UCSD-AML1 (cell line): ENCODE measurements at regions not wholly inside any gene's neighbourhood (a gene's known extent, or its start where the extent isn't known, plus 50 kb on each side); places are given as distances from the start of the nearest gene placed in this dataset.
A peak's percentile ranks its signal among the peaks of the same experiment; 100 is the strongest.

Experiments used
- DNase-seq: peaks from one replicate; lab custom pipeline; 2025; ENCODE audit not compliant: unreplicated experiment; lab: John Stamatoyannopoulos, UW

GRCh38 chr6:33868141-33868540, 64.3 kb upstream of the MLN start:
- no peak for DNase-seq

DNA sequence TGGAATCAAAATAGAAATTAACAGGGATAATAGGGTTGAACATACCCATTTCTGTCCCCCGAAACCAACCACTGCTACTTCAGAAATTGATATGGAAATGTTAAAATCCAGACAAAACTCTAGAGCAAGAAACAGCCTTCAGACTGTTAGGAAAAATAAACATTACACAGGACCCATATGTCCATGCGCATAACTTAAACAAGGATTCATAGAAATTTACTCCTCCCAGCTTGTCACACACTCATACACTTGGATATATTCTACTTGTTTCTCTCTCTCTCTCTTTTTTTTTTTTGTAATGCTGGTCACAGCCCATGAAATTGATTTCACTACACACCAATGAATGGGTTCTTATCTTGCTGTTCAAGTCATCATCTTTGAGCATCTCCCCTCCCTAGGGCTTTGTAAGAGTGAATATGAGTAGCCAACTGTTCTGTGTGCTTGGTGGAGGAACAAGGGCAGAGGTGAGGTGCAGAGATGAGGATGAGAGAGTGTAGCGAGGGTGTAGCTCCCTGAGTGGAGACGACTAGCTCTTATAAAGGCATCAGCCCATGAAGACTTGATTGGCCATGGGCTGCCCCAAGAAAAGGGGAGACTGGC, 61.8 kb upstream of the MLN start:
- no peak for DNase-seq

GRCh38 chr6:33863723-33864440, 60.1 kb upstream of the MLN start:
- no peak for DNase-seq

GRCh38 chr6:33863084-33863483, 59.3 kb upstream of the MLN start:
- no peak for DNase-seq

GRCh38 chr6:33862536-33862935, 58.7 kb upstream of the MLN start:
- DNase-seq = no peak

DNA sequence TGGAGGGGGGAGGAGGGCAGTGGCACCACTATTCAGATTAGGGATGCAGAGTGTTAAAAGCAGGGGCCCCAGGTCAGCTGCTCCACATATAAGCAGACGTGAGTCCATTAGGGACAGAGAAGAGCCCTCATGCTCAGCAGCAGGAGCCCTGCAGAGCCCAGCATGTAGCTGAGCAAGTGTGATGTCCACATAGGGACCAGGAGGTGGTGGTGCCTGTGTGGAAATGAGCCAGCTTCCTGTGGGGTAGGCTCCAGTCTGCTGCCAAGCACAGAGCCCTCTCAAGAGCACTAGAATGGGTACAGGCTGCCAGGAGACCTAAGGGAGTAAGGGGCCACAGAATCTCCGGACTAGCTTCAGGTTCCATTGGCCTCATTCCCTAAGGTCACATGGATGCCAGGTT, 57.9 kb upstream of the MLN start:
- peak; percentile 41 for DNase-seq

DNA sequence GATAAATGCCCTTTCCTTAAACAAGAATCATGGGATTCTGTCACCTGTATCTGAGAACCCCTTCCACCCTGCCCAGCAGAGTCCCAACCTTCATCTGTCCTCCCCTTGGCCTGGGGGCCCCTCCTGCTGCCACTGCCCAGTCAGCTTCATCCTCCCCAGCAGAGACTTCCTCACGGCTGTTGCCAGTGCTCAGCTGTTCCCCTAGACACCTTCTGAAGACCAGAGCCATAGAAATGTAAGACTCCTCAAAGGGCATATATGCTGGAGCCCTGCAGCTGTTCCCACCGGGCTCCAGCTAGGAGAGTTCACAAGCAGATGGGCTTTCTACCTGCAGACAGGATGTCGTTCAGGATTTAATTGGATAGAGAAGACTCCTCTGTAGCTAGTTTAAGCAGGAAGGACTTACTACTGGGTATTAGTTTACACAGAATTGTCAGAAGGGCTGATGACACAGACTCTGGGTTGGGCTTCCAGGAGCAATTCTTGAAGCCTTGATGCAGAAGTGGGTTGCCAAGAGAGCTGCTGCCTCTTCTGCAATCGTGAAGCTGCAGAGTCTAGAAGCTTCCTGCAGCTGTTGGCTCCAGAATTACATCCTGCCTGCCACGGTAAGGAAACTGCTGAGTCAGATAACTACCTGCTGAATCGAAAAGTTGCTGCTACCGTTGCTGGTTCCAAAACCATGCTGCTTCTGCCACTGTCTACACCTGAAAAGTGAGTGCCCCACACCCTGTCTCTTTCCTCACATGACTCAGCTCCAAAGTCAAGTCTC, 57.1 kb upstream of the MLN start:
- peak; percentile 58 for DNase-seq

DNA sequence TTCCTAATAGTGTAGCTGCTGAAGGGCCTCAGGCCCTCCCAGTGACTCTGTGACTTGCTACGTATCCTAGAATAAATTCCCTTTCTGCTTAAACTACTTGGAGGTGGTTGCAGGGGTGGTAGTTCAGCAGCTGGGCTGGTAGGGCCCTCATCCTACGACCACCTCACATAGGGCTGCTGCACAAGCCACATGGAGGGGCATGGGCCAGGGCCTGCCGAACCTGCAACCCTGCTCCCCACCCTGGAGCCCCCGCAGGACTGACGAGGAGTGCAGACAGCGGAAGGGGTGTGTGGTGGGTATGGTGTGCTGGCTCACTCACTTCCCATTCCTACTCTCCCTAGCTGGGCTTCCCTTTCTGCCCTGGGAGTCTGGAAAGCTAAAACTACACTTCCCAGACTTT, 56.2 kb upstream of the MLN start:
- DNase-seq = no peak

DNA sequence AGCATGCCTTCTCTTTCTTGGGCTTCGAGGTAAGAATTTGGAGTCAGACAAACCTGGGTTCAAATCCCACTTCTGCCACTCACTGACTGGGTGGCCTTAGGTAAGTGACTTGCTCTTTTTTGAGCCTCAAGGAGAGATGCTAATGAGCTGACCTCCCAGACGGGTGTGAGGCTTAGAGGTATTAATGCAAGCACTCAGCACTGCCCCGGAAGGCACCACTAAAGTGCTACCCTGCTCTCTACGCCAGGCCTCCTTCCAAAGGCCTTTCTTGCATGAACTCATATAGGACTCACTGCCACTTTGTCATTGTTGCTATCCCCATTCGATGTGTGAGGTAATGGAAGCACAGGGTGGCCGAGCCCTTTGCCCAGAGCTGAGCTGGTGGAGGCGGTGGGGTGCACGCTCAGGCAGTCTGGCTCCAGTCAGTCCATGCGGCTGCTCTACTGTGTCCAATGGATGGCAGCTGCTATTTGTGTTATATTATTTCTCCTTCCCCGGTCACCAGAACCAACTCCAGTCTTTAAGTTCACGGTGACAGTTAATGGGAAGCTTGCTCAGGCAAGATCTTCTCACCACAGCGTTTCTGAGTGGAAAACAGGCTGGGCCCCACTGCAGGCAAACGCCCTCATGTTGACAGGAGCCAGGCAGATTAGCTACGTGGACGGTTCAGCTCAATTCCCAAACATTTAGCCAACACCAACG, 55.2 kb upstream of the MLN start:
- no peak for DNase-seq

GRCh38 chr6:33857932-33858475, 54.2 kb upstream of the MLN start:
- DNase-seq = peak; percentile 45

GRCh38 chr6:33857093-33857931, 53.5 kb upstream of the MLN start:
- peak; percentile 45 for DNase-seq

DNA sequence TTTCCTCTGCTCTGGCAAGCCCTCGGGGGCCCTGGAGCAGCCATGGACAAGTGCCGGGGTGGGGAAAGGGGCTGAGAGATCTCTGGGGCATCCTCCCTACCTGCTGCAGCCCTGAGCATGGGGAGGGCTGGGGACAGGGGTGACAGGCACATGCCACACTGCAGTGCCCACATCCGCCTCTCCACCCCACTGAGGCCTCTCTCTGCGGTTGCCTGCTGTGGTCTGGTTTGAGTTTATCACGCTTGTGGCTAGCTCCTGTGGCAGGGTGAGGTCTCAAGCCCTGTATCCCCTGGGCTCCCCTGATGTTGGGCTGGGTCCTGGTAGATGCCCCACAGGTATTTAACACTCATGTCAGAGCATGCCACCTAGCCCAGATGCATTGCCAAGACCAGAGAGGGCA, 52.9 kb upstream of the MLN start:
- peak; percentile 79 for DNase-seq

DNA sequence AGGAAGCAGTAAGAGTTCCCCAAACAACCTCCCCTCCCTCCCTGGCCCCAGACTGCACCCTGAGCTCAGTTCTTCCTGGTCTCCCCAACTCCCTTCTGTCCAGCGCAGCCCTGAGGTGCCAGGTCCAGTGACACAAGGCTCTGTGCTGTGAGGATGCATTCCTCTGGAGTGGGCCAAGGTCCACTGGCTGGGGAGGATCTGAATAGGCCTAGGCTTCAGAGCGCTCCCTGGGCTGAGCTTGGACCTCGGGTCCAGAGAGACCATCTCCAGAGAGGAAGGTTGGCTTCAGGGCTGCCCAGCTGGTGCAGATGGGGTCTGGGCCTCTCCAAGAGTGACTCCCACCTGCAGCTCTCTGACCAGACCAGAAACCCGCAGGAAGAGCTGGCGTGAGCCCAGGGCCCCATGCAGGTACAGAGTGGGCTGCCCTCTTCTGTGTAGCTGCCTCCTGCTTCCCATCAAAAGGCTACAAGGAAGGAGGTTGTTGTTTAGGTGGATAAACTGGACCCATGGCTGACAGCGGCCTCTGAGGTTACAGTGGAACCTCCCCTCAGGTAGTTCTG, 52.3 kb upstream of the MLN start:
- peak; percentile 39 for DNase-seq

GRCh38 chr6:33854572-33855030, 50.8 kb upstream of the MLN start:
- peak; percentile 35 for DNase-seq

DNA sequence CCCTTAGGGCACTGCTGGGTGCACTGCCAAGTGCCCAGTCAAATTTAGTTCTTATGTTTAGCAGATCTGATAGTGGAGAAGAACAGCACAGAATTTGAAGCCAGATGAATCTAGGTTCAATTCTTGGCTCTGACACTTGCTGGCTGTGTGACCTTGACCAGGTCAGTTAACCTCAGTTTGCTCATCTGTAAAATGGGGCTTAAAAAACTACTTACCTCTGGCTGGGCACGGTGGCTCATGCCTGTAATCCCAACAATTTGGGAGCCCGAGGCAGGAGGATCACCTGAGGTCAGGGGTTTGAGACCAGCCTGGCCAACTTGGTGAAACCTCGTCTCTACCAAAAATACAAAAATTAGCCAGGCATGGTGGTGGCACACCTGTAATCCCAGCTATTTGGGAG, 49.9 kb upstream of the MLN start:
- DNase-seq = no peak
